Endothelial cell of umbilical vein (primary cell): ENCODE measurements at regions not wholly inside any gene's neighbourhood (a gene's known extent, or its start where the extent isn't known, plus 50 kb on each side); places are given as distances from the start of the nearest gene placed in this dataset.

ENCODE experiments used
- BruUV-seq: library from RNA; stranded (reverse); fragments of 400-500 nt; replicated peaks from 2 replicates; lab custom pipeline; 2021; lab: Mats Ljungman, UMichigan
- CTCF ChIA-PET: fragments of 300-600, 350-600 bp; sonication (Branson Sonifier 250); formaldehyde crosslinking; loops from one replicate; lab custom pipeline; 2021; ENCODE audit warnings: antibody characterized with exemption, inconsistent platforms; lab: Charles Lee
- POLR2A ChIA-PET: fragments of 300-600, 350-600 bp; sonication (Branson Sonifier 250); formaldehyde crosslinking; loops from one replicate; lab custom pipeline; 2021; ENCODE audit warnings: antibody characterized with exemption, inconsistent platforms; lab: Charles Lee
- DNase-seq: peaks from one replicate; pipeline ENCODE4 v3.0.0-alpha.2; 2011; ENCODE audit warnings: low read depth, low spot score
- FAIRE-seq: peaks from 2 replicates; lab custom pipeline; 2011; peaks lifted over from hg19 to GRCh38; lab: Jason Lieb, UNC
- H2AFZ ChIP-seq: 2 replicates; pipeline ENCODE4 v1.6.0; 2012; ENCODE audit warnings: low read depth, low read length, control low read depth, inconsistent platforms
- H3K27ac ChIP-seq: 2 replicates; pipeline ENCODE4 v1.5.1; 2011; ENCODE audit warnings: low read depth, mild to moderate bottlenecking, control low read depth, low read length, moderate library complexity; ENCODE audit not compliant: insufficient read depth
- H3K27me3 ChIP-seq, 2 experiments: 2 replicates each; pipeline versions ENCODE4 v1.6.0 to v1.6.1; 2011; ENCODE audit warnings: low read length in 2 of 2, mixed read lengths in 1 of 2; ENCODE audit not compliant: control insufficient read depth in 2 of 2, insufficient read depth in 2 of 2
- H3K36me3 ChIP-seq, 2 experiments: 2 replicates in 1 of 2; 3 replicates in 1 of 2; pipeline ENCODE4 v1.5.1; 2011; ENCODE audit warnings: low read length in 2 of 2, mild to moderate bottlenecking in 1 of 2, moderate library complexity in 1 of 2; ENCODE audit not compliant: control insufficient read depth in 2 of 2, insufficient read depth in 2 of 2; ENCODE audit errors: extremely low read depth in 1 of 2
- H3K4me1 ChIP-seq: 3 replicates; pipeline ENCODE4 v1.5.1; 2011; ENCODE audit warnings: mild to moderate bottlenecking, low read length; ENCODE audit not compliant: control insufficient read depth, insufficient read depth; ENCODE audit errors: extremely low read depth
- H3K4me2 ChIP-seq: 2 replicates; pipeline ENCODE4 v1.6.1; 2011; ENCODE audit warnings: low read length, control low read depth, mixed read lengths; ENCODE audit not compliant: insufficient read depth
- H3K4me3 ChIP-seq, 3 experiments: fragments of 200-600 bp in 1 of 3; sonication (generic), shearing (Covaris generic) in 1 of 3; replicated peaks in 1 of 3; 2 replicates each; pipeline ENCODE4 v1.5.1; 2011 to 2016; ENCODE audit warnings: control low read depth in 3 of 3, low read length in 3 of 3, mild to moderate bottlenecking in 2 of 3, inconsistent platforms in 1 of 3, low read depth in 1 of 3, moderate library complexity in 1 of 3; ENCODE audit not compliant: insufficient read depth in 1 of 3
- H3K79me2 ChIP-seq: 2 replicates; pipeline ENCODE4 v1.6.0; 2012; ENCODE audit warnings: low read length, inconsistent platforms; ENCODE audit not compliant: control insufficient read depth, insufficient read depth
- H3K9ac ChIP-seq: replicated peaks from 2 replicates; pipeline ENCODE3; 2011; ENCODE audit warnings: low read length, control low read depth; ENCODE audit not compliant: insufficient read depth; ENCODE audit errors: extremely low read depth
- H3K9me1 ChIP-seq: replicated peaks from 3 replicates; pipeline ENCODE4 v1.6.0; 2011; ENCODE audit warnings: mild to moderate bottlenecking, low read length; ENCODE audit not compliant: control insufficient read depth, insufficient read depth; ENCODE audit errors: extremely low read depth
- H3K9me3 ChIP-seq: replicated peaks from 2 replicates; pipeline ENCODE4 v1.5.1; 2012; ENCODE audit warnings: low read length, inconsistent platforms; ENCODE audit not compliant: control insufficient read depth, insufficient read depth
- H4K20me1 ChIP-seq: replicated peaks from 2 replicates; pipeline ENCODE3; 2011; ENCODE audit warnings: mild to moderate bottlenecking, low read length; ENCODE audit not compliant: control insufficient read depth, insufficient read depth; ENCODE audit errors: extremely low read depth
- EZH2 ChIP-seq: IDR thresholded peaks from 2 replicates; pipeline ENCODE4 v1.6.1; 2012; ENCODE audit warnings: borderline replicate concordance, low read depth, mild to moderate bottlenecking, moderate library complexity, low read length, inconsistent platforms; ENCODE audit not compliant: severe bottlenecking
- FOS ChIP-seq: IDR thresholded peaks from 2 replicates; pipeline ENCODE4 v1.6.1; 2011; ENCODE audit warnings: mild to moderate bottlenecking, low read length, moderate library complexity, borderline replicate concordance; ENCODE audit not compliant: insufficient read depth
- GATA2 ChIP-seq: IDR thresholded peaks from 2 replicates; pipeline ENCODE4 v1.7.0; 2011; ENCODE audit warnings: low read depth, mild to moderate bottlenecking, moderate library complexity, mixed read lengths, low read length; ENCODE audit not compliant: insufficient read length, insufficient read depth
- JUN ChIP-seq: IDR thresholded peaks from 2 replicates; pipeline ENCODE4 v1.6.1; 2011; ENCODE audit warnings: borderline replicate concordance, low read depth; ENCODE audit not compliant: insufficient read length, insufficient read depth
- MYC ChIP-seq: IDR thresholded peaks from one replicate; pipeline ENCODE4 v1.6.1; 2011; ENCODE audit warnings: mild to moderate bottlenecking, low read depth, low read length
- POLR2A ChIP-seq: IDR thresholded peaks from 2 replicates; pipeline ENCODE4 v1.6.1; 2012; ENCODE audit warnings: low read depth, mild to moderate bottlenecking, control low read depth, low read length
- POLR2AphosphoS5 ChIP-seq: IDR thresholded peaks from 2 replicates; pipeline ENCODE4 v1.6.1; 2012; ENCODE audit warnings: low read depth, mild to moderate bottlenecking, control low read depth, low read length, moderate library complexity; ENCODE audit not compliant: insufficient read depth
- dilution Hi-C: fragments of 300-500 bp; cut with MboI; formaldehyde crosslinking; loops from one replicate; pipeline ENCODE4 v1.15.0; 2019; ENCODE audit warnings: low sequenced_read_pairs; ENCODE audit not compliant: extremely low pct_ligation_motif_present
- intact Hi-C: fragments of 100-400 bp; cut with micrococcal nuclease; formaldehyde crosslinking; loops from one replicate; pipeline ENCODE4 v1.10.0; 2022
- TF ChIP-seq, protein P1 (sequence below): IDR thresholded peaks from 2 replicates; pipeline ENCODE4 v1.6.1; 2011; ENCODE audit not compliant: insufficient read depth, insufficient read length
- TF ChIP-seq, protein P2 (sequence below), 2 donors: IDR thresholded peaks; 1 replicate in 1 of 2; 2 replicates in 1 of 2; pipeline ENCODE4 v1.5.1; 2011; ENCODE audit warnings: low read length in 2 of 2, mild to moderate bottlenecking in 2 of 2, moderate library complexity in 2 of 2, control low read depth in 1 of 2, inconsistent platforms in 1 of 2, low read depth in 1 of 2; ENCODE audit not compliant: insufficient read depth in 1 of 2; ENCODE audit errors: extremely low read depth in 1 of 2

DNA sequence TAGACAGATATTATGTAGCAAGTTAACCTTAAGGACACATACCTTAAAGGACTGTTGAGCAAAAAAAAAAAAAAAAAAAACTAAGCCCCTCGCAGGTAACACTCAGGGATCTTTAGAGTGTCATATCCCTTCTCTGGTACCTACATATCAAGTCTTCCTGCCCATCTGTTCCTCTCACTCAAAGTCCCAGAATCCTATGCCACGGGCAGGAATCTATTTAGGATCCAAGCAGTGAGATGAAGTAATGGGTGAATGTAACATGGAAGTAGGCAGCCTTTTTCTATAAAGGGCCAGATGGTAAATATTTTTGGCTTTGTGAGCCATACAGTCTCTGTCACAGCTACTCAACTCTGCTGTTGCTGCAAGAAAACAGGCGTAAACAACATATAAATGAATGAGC is 496.7 kb downstream of the STK39 start:
- Histone ChIP-seq H3K27me3 (no peaks in the 10 kb centered on the region), H3K4me2 (no peak overlapping the region), H3K4me1 (no peaks in the 10 kb centered on the region), H3K9me1 (no peaks in the 10 kb centered on the region), H3K27ac (no peak overlapping the region), H3K79me2 (no peaks in the 10 kb centered on the region), H4K20me1 (no peaks in the 10 kb centered on the region), H3K9me3 (no peaks in the 10 kb centered on the region), H2AFZ (no peak overlapping the region), H3K4me3 (no peak overlapping the region), H3K9ac (no peak overlapping the region), H3K36me3 (no peaks in the 10 kb centered on the region)
- POLR2A ChIA-PET: no interaction called here
- DNase-seq (no peak), FAIRE-seq (no peak)
- intact Hi-C loops (no loop called here), dilution Hi-C loops (no loop called here)
- no TSS peak for BruUV-seq
- TF ChIP-seq, protein P1, sequence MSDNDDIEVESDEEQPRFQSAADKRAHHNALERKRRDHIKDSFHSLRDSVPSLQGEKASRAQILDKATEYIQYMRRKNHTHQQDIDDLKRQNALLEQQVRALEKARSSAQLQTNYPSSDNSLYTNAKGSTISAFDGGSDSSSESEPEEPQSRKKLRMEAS: no peak
- no peak for TF ChIP-seq GATA2
- no peak for TF ChIP-seq MYC
- TF ChIP-seq FOS: no peak
- TF ChIP-seq JUN: no peak
- TF ChIP-seq POLR2A: no peak
- TF ChIP-seq, protein P2, sequence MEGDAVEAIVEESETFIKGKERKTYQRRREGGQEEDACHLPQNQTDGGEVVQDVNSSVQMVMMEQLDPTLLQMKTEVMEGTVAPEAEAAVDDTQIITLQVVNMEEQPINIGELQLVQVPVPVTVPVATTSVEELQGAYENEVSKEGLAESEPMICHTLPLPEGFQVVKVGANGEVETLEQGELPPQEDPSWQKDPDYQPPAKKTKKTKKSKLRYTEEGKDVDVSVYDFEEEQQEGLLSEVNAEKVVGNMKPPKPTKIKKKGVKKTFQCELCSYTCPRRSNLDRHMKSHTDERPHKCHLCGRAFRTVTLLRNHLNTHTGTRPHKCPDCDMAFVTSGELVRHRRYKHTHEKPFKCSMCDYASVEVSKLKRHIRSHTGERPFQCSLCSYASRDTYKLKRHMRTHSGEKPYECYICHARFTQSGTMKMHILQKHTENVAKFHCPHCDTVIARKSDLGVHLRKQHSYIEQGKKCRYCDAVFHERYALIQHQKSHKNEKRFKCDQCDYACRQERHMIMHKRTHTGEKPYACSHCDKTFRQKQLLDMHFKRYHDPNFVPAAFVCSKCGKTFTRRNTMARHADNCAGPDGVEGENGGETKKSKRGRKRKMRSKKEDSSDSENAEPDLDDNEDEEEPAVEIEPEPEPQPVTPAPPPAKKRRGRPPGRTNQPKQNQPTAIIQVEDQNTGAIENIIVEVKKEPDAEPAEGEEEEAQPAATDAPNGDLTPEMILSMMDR (IDR thresholded peaks at IDR 0.05; ENCODE audit: extremely low read depth in 1 of 2, insufficient read depth in 1 of 2, low read depth in 1 of 2, low read length in 2 of 2): no peak
- TF ChIP-seq EZH2: no peak
- TF ChIP-seq POLR2AphosphoS5: no peak
- CTCF ChIA-PET: no interaction called here
